Tibial nerve (tissue), 4 donors: ENCODE measurements at regions not wholly inside any gene's neighbourhood (a gene's known extent, or its start where the extent isn't known, plus 50 kb on each side); places are given as distances from the start of the nearest gene placed in this dataset.

Experiments used
- DNase-seq, 2 donors: peaks; one replicate each; pipeline ENCODE4 v3.0.0-alpha.2; 2019; ENCODE audit warnings: low spot score in 2 of 2
- H3K27ac ChIP-seq, 4 donors: fragments of 200-600 bp; sonication (generic) in 3 of 4; one replicate each; pipeline ENCODE4 v1.5.1; 2017 to 2019; ENCODE audit warnings: mild to moderate bottlenecking in 1 of 4
- H3K27me3 ChIP-seq, 2 donors: fragments of 200-600 bp; sonication (generic) in 1 of 2; one replicate each; pipeline versions ENCODE4 v1.5.1 to v1.6.0; 2017 to 2019
- H3K36me3 ChIP-seq, 3 donors: fragments of 200-600 bp; sonication (generic); one replicate each; pipeline ENCODE4 v1.5.1; 2018 to 2019
- H3K4me1 ChIP-seq, 4 donors: fragments of 200-600 bp; sonication (generic) in 3 of 4; one replicate each; pipeline ENCODE4 v1.5.1; 2017 to 2019
- H3K4me3 ChIP-seq, 4 donors: fragments of 200-600 bp; sonication (generic) in 3 of 4; one replicate each; pipeline ENCODE4 v1.5.1; 2017 to 2019; ENCODE audit warnings: mild to moderate bottlenecking in 1 of 4, moderate library complexity in 1 of 4
- H3K9me3 ChIP-seq, 4 donors: fragments of 200-600 bp; sonication (generic) in 3 of 4; one replicate each; pipeline ENCODE4 v1.5.1; 2017 to 2019
- EP300 ChIP-seq, 2 donors: sonication (generic); formaldehyde crosslinking; IDR thresholded peaks; one replicate each; pipeline ENCODE4 v1.6.1; 2017; ENCODE audit warnings: antibody characterized with exemption in 2 of 2, mild to moderate bottlenecking in 1 of 2
- POLR2A ChIP-seq, 2 donors: fragments of 450-650 bp; IDR thresholded peaks; one replicate each; pipeline ENCODE4 v1.6.1; 2017; ENCODE audit warnings: antibody characterized with exemption in 2 of 2, mild to moderate bottlenecking in 2 of 2, moderate library complexity in 2 of 2
- WGBS, 2 donors: methylation state at CpG; one replicate each; pipeline ENCODE4 v1.1.5; 2018; 5-methylcytosine and 5-hydroxymethylcytosine counted together
- TF ChIP-seq, protein P1 (sequence below), 5 experiments: fragments of 200-600 bp in 3 of 5; fragments of 450-650 bp in 2 of 5; sonication (generic) in 3 of 5; IDR thresholded peaks; one replicate each; pipeline ENCODE4 v1.5.1; 2016 to 2019; ENCODE audit warnings: antibody characterized with exemption in 5 of 5, mild to moderate bottlenecking in 3 of 5, moderate library complexity in 2 of 5

DNA sequence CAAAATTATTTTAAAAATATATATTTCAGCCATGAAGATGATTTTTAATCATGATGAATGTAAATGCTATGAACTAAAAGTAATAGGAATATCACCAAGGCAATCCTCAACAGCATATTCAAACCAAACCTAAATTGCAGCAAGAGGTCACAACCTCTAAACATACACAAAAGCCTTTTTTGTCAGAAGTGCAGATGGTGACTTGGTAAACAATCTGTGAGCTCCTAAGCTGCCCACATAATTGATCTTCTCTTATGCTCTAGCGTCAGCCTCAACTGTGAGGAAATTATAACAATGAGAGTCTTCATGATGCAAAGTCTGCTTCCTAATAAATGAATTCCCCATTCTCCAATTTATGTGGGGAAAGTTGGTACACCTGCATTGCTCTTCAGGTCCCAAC is 113.2 kb downstream of the TSN start:
- no peak for TF ChIP-seq POLR2A (IDR thresholded peaks at IDR 0.05)
- TF ChIP-seq EP300 (IDR thresholded peaks at IDR 0.05): no peak
- TF ChIP-seq, protein P1, sequence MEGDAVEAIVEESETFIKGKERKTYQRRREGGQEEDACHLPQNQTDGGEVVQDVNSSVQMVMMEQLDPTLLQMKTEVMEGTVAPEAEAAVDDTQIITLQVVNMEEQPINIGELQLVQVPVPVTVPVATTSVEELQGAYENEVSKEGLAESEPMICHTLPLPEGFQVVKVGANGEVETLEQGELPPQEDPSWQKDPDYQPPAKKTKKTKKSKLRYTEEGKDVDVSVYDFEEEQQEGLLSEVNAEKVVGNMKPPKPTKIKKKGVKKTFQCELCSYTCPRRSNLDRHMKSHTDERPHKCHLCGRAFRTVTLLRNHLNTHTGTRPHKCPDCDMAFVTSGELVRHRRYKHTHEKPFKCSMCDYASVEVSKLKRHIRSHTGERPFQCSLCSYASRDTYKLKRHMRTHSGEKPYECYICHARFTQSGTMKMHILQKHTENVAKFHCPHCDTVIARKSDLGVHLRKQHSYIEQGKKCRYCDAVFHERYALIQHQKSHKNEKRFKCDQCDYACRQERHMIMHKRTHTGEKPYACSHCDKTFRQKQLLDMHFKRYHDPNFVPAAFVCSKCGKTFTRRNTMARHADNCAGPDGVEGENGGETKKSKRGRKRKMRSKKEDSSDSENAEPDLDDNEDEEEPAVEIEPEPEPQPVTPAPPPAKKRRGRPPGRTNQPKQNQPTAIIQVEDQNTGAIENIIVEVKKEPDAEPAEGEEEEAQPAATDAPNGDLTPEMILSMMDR (IDR thresholded peaks at IDR 0.05): no peak
- no peak overlapping the region for H3K4me3 ChIP-seq
- peaks cover 0 to 5% (median 0%) of the 10 kb centered on the region in 4 donors for H3K4me1 ChIP-seq
- peaks cover 0 to 7% (median 0%) of the 10 kb centered on the region in 4 donors for H3K9me3 ChIP-seq
- no peaks in the 10 kb centered on the region for H3K27me3 ChIP-seq
- no peaks in the 10 kb centered on the region for H3K36me3 ChIP-seq
- DNase-seq: no peak
- no peak overlapping the region for H3K27ac ChIP-seq
- WGBS, 2 donors: 29 to 37% methylated on average over 1 of the region's 1 CpG

DNA sequence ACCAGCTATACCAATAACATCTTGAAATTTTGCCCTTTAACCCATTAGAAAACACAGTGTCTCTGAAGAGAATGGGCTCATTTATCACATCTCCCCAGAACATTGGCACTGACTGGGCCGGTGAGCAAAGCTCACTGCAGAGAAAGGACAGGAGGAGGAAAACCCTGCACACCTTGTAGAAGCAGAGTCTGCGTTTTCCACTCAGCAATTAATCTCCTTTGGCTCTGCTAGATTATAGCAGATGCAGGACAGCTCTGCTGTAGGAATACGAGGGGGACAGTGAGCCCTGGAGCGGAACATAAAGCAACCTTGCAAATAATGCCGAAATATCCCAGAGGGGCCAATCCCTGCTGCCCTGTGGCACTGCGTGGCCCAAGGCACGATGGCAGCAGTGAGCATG is 113.9 kb downstream of the TSN start:
- TF ChIP-seq, protein P1 (IDR thresholded peaks at IDR 0.05): no peak
- no peak for TF ChIP-seq POLR2A (IDR thresholded peaks at IDR 0.05)
- TF ChIP-seq EP300 (IDR thresholded peaks at IDR 0.05): no peak
- 69 to 80% methylated on average over 7 of the region's 7 CpGs for WGBS, 2 donors
- no peak overlapping the region for H3K27ac ChIP-seq
- no peaks in the 10 kb centered on the region for H3K36me3 ChIP-seq
- H3K4me1 ChIP-seq: peaks cover 0 to 5% (median 0%) of the 10 kb centered on the region in 4 donors
- H3K9me3 ChIP-seq: peaks cover 0 to 2% (median 0%) of the 10 kb centered on the region in 4 donors
- H3K27me3 ChIP-seq: no peaks in the 10 kb centered on the region
- no peak for DNase-seq
- H3K4me3 ChIP-seq: no peak overlapping the region

DNA sequence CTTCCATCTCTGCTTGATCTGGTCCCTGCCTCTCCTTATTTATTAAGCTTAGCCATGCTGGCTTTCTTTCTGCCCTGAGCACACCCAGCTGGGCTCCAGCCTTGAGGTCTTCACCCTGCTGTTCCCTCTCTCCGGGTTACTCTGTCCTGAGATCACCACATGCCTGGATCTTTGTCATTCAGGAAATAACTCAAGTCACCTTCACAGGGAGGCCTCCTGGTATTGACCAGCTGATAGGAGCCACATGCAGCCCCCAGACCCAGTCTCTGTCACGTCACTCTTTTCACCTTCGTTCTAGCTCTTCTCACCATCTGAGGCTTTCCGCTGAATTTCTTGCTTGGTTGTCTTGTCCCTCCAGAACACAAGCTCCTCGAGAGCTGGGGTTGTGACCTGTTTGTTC is 114.4 kb downstream of the TSN start:
- H3K27me3 ChIP-seq: no peaks in the 10 kb centered on the region
- H3K4me1 ChIP-seq: peaks cover 0 to 5% (median 0%) of the 10 kb centered on the region in 4 donors
- H3K36me3 ChIP-seq: no peaks in the 10 kb centered on the region
- no peak overlapping the region for H3K27ac ChIP-seq
- no peaks in the 10 kb centered on the region for H3K9me3 ChIP-seq
- no peak overlapping the region for H3K4me3 ChIP-seq
- TF ChIP-seq, protein P1 (IDR thresholded peaks at IDR 0.05): no peak
- TF ChIP-seq POLR2A (IDR thresholded peaks at IDR 0.05) (no peak), EP300 (IDR thresholded peaks at IDR 0.05) (no peak)
- no peak for DNase-seq
- WGBS, 2 donors: 88 to 89% methylated on average over 5 of the region's 5 CpGs

DNA sequence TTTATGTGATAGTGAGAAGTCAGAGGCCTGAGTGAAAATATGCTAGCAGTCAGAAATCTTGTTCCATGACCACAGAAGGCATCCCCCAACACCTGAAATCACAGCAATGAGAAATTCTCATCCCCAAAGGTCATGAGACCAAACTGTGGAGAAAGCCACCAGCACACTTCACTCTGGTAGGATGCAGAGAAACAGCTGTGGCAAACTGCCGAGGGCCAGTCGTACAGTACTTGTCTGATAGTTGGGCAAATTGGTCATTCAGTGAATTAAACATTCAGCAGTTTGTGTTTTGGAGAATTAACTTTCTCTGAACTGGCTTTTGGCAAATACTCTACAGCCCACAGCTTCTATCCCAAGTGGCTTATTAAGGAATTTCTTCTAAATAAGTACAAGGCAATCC is 117.2 kb downstream of the TSN start:
- no peak overlapping the region for H3K27ac ChIP-seq
- WGBS, 2 donors: 19 to 29% methylated on average over 2 of the region's 2 CpGs
- no peaks in the 10 kb centered on the region for H3K36me3 ChIP-seq
- no peaks in the 10 kb centered on the region for H3K9me3 ChIP-seq
- no peaks in the 10 kb centered on the region for H3K27me3 ChIP-seq
- no peak overlapping the region for H3K4me3 ChIP-seq
- peaks cover 0 to 5% (median 0%) of the 10 kb centered on the region in 4 donors for H3K4me1 ChIP-seq
- no peak for DNase-seq
- TF ChIP-seq EP300 (IDR thresholded peaks at IDR 0.05) (no peak), POLR2A (IDR thresholded peaks at IDR 0.05) (no peak)
- TF ChIP-seq, protein P1 (IDR thresholded peaks at IDR 0.05): no peak

DNA sequence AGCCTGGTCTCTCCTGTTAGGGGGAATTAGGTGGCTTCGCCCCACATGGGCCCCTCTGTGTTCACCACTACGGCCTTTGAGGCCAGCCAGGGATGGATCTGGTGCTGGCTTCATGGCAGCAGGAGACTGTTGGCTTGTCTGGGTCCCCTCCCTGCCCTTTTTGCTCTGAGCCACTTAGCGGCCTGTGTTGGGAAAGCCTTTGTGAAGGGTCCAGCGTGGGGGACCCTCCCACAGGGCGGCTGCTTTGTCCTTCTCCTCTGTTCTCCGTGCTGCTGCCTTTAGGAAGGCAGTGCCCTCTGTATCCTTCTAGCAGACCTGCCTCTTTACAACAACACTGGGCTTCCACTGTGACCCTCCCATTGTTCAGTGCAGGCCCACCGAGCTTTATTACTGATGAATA is 118.4 kb downstream of the TSN start:
- TF ChIP-seq EP300 (IDR thresholded peaks at IDR 0.05) (no peak), POLR2A (IDR thresholded peaks at IDR 0.05) (no peak)
- TF ChIP-seq, protein P1 (IDR thresholded peaks at IDR 0.05): no peak
- Histone ChIP-seq H3K27me3 (no peaks in the 10 kb centered on the region), H3K4me3 (no peak overlapping the region), H3K4me1 (peaks cover 0 to 5% (median 0%) of the 10 kb centered on the region in 4 donors), H3K9me3 (peaks cover 0 to 3% (median under 1%) of the 10 kb centered on the region in 4 donors), H3K27ac (no peak overlapping the region), H3K36me3 (no peaks in the 10 kb centered on the region)
- WGBS, 2 donors: 65 to 76% methylated on average over 7 of the region's 7 CpGs
- no peak for DNase-seq
